ENCODE measurements at regions not wholly inside any gene's neighbourhood (a gene's known extent, or its start where the extent isn't known, plus 50 kb on each side); places are given as distances from the start of the nearest gene placed in this dataset.

DNA sequence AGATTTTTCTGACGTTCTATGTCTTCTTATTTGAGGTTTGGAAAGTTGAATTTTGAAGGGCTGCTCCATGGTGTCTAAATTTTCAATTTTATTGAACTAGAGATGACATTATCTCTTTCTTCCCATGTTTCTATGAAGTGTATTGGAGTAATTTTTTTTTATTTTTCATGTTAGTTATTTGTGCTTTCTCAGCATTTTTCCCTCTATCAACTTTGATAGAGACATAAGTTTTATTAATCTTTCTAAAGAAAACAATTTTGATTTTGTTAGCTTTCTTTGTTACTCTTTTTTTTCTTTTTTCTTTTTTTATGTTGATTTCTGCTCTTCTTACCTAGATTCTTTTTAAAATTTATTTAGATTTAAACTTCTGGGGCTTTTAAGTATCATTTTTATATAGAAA is 1694.8 kb downstream of the PCDH9 start:
- Mint-ChIP-seq H3K4me1 (ENCODE audit: low read depth) (peaks cover 4% of the 10 kb centered on the region), H3K36me3 (ENCODE audit: low read depth) (no peaks in the 10 kb centered on the region), H3K4me3 (ENCODE audit: unreplicated experiment) (no peak overlapping the region), H3K27me3 (ENCODE audit: low read depth) (no peaks in the 10 kb centered on the region), H3K27ac (ENCODE audit: unreplicated experiment) (no peak overlapping the region), H3K9me3 (ENCODE audit: low read depth) (peaks cover 4% of the 10 kb centered on the region)
- TF ChIP-seq, protein P1, sequence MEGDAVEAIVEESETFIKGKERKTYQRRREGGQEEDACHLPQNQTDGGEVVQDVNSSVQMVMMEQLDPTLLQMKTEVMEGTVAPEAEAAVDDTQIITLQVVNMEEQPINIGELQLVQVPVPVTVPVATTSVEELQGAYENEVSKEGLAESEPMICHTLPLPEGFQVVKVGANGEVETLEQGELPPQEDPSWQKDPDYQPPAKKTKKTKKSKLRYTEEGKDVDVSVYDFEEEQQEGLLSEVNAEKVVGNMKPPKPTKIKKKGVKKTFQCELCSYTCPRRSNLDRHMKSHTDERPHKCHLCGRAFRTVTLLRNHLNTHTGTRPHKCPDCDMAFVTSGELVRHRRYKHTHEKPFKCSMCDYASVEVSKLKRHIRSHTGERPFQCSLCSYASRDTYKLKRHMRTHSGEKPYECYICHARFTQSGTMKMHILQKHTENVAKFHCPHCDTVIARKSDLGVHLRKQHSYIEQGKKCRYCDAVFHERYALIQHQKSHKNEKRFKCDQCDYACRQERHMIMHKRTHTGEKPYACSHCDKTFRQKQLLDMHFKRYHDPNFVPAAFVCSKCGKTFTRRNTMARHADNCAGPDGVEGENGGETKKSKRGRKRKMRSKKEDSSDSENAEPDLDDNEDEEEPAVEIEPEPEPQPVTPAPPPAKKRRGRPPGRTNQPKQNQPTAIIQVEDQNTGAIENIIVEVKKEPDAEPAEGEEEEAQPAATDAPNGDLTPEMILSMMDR (IDR thresholded peaks at IDR 0.05), result no peak
- DNase-seq (ENCODE audit: low spot score), result no peak

- no peaks in the 10 kb centered on the region for H3K36me3 Mint-ChIP-seq (ENCODE audit: low read depth)
- H3K27me3 Mint-ChIP-seq (ENCODE audit: low read depth), result no peaks in the 10 kb centered on the region
- H3K4me3 Mint-ChIP-seq (ENCODE audit: unreplicated experiment), result no peak overlapping the region
- peaks cover 8% of the 10 kb centered on the region for H3K4me1 Mint-ChIP-seq (ENCODE audit: low read depth)
- DNase-seq (ENCODE audit: low spot score), result no peak
- H3K9me3 Mint-ChIP-seq (ENCODE audit: low read depth), result no peaks in the 10 kb centered on the region
- TF ChIP-seq, protein P1 (IDR thresholded peaks at IDR 0.05), result no peak
- no peak overlapping the region for H3K27ac Mint-ChIP-seq (ENCODE audit: unreplicated experiment)
Observed at GRCh38 chr13:65532231-65532630, 1697.9 kb downstream of the PCDH9 start.

DNA sequence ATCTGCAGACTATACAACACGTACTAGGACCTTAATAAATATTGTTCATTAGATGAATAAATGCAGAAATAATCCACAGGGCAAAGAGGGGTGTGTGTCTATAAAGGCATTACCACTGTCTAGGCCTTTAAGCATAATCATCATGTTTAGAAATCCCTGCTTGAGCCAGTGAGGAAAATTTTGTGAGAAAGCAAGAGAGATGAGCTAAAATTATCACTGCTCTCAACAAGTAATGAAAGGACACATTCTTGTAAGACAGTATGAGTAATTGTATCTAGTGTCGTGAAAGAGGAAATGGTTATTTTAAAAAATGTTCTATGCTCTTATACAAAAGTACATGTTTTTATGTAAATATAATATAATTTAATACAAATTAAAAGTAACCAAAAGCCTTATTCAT is 1699.4 kb downstream of the PCDH9 start:
- DNase-seq (ENCODE audit: low spot score), result no peak
- Mint-ChIP-seq H3K36me3 (ENCODE audit: low read depth) (no peaks in the 10 kb centered on the region), H3K4me1 (ENCODE audit: low read depth) (peaks cover 8% of the 10 kb centered on the region), H3K27ac (ENCODE audit: unreplicated experiment) (no peak overlapping the region), H3K9me3 (ENCODE audit: low read depth) (peaks cover 1% of the 10 kb centered on the region), H3K27me3 (ENCODE audit: low read depth) (no peaks in the 10 kb centered on the region), H3K4me3 (ENCODE audit: unreplicated experiment) (no peak overlapping the region)
- TF ChIP-seq, protein P1 (IDR thresholded peaks at IDR 0.05), result no peak

DNA sequence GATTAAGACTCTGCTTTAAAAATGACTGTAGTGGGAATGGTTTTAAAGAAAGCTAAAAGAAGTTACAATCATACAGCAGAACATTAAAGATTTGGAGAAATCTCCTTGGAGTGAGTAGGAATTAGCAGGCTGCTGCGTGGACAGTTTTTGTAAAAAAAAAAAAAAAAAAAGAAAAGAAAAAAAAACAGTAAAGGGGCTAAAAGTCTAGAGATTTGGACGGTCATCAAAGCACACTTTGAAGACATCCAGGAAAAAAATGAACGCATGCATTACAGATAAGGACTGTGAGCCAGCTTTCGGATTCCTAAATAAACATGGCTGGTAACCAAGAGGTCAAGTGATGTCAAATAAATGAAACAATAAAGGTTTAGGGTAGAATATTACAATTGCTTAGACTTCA is 1700.6 kb downstream of the PCDH9 start:
- Mint-ChIP-seq H3K4me3 (ENCODE audit: unreplicated experiment) (no peak overlapping the region), H3K27ac (ENCODE audit: unreplicated experiment) (no peak overlapping the region), H3K9me3 (ENCODE audit: low read depth) (peaks cover 8% of the 10 kb centered on the region), H3K36me3 (ENCODE audit: low read depth) (no peaks in the 10 kb centered on the region), H3K27me3 (ENCODE audit: low read depth) (no peaks in the 10 kb centered on the region), H3K4me1 (ENCODE audit: low read depth) (peaks cover 8% of the 10 kb centered on the region)
- no peak for DNase-seq (ENCODE audit: low spot score)
- TF ChIP-seq, protein P1 (IDR thresholded peaks at IDR 0.05), result no peak

DNA sequence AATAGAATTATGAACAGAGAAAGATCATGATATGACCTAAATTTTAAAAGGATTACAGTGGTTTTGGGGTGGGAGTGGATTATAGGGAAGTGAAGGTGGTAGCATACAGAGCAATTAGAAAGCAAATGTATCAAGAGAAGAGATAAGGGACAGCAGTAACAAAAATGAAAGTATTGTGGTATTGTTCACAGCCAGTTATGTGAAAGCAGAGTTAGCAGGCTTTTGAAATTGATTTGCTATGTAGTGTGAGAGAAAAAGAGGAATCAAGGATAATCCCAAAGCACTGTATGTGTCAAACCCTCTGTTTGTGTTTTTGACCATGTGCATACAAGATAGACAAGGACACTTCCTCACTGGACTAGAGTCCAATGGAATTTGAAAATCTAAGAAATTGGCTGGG is 1721.4 kb downstream of the PCDH9 start:
- Mint-ChIP-seq H3K27ac (ENCODE audit: unreplicated experiment) (no peak overlapping the region), H3K27me3 (ENCODE audit: low read depth) (no peaks in the 10 kb centered on the region), H3K36me3 (ENCODE audit: low read depth) (peaks cover 2% of the 10 kb centered on the region), H3K9me3 (ENCODE audit: low read depth) (peaks cover 4% of the 10 kb centered on the region), H3K4me3 (ENCODE audit: unreplicated experiment) (no peak overlapping the region), H3K4me1 (ENCODE audit: low read depth) (peaks cover 4% of the 10 kb centered on the region)
- TF ChIP-seq, protein P1 (IDR thresholded peaks at IDR 0.05), result no peak
- no peak for DNase-seq (ENCODE audit: low spot score)
